ENCODE measurements at regions not wholly inside any gene's neighbourhood (a gene's known extent, or its start where the extent isn't known, plus 50 kb on each side); places are given as distances from the start of the nearest gene placed in this dataset.

GRCh38 chr14:61632807-61633206 is 62.5 kb upstream of the HIF1A start:
- TF ChIP-seq CTCF (IDR thresholded peaks at IDR 0.05 in 4 of 5, conservative IDR thresholded peaks at IDR 0.05 in 1 of 5) (no peak), POLR2A (IDR thresholded peaks at IDR 0.05) (no peak)
